ENCODE measurements at regions not wholly inside any gene's neighbourhood (a gene's known extent, or its start where the extent isn't known, plus 50 kb on each side); places are given as distances from the start of the nearest gene placed in this dataset.

DNA sequence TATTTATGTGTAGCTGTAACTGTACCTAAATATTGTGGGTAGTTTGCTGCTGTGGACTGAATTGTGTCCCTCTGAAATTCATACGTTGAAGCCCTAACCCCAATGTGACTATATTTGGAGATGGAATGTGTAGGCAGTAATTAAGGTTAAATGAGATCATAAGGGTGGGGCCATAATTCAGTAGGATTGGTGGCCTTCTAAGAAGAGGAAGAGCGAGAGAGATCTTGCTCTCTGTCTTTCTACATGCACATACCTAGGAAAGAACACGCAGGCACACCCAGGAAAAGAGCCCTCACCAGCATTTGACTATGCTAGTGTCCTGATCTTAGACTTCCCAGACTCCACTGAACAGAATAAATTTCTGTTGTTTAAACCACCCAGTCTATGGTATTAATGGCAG lies 67.6 kb upstream of the CFAP20DC start:
- no peaks in the 10 kb centered on the region for H3K27me3 ChIP-seq (ENCODE audit: control insufficient read depth in 5 of 5, insufficient read depth in 4 of 5, low read length in 5 of 5)
- H3K36me3 ChIP-seq (ENCODE audit: control insufficient read depth in 5 of 5, insufficient read depth in 5 of 5, low read length in 5 of 5), result no peaks in the 10 kb centered on the region
- H3K27ac ChIP-seq (ENCODE audit: low read depth, low read length), result no peak overlapping the region
- no peaks in the 10 kb centered on the region for H3K4me1 ChIP-seq (ENCODE audit: control insufficient read depth in 5 of 5, insufficient read depth in 5 of 5, low read length in 5 of 5)
- no peak overlapping the region for H3K4me3 ChIP-seq (ENCODE audit: low read depth in 1 of 5, low read length in 5 of 5)
- no peak overlapping the region for H3K9ac ChIP-seq (ENCODE audit: low read length in 5 of 5)
- no peaks in the 10 kb centered on the region for H3K9me3 ChIP-seq (ENCODE audit: control insufficient read depth in 5 of 5, low read length in 5 of 5)

DNA sequence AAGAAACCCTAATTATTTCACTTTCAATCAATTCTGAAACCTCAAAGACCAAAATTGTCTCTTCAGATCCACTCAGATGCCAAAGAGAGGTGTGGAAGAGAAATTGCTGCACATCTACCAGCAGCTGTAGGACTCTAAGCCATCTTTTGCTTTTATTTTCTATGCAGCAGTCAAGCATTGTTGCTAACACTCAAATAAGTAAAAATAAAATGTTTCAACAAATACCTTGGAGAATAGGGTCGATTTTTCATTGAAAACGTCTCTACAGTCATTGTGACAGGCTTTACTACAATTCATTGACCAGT lies 66.4 kb upstream of the CFAP20DC start:
- no peaks in the 10 kb centered on the region for H3K27me3 ChIP-seq (ENCODE audit: control insufficient read depth in 5 of 5, insufficient read depth in 4 of 5, low read length in 5 of 5)
- no peak overlapping the region for H3K9ac ChIP-seq (ENCODE audit: low read length in 5 of 5)
- H3K4me1 ChIP-seq (ENCODE audit: control insufficient read depth in 5 of 5, insufficient read depth in 5 of 5, low read length in 5 of 5), result no peaks in the 10 kb centered on the region
- H3K9me3 ChIP-seq (ENCODE audit: control insufficient read depth in 5 of 5, low read length in 5 of 5), result no peaks in the 10 kb centered on the region
- H3K36me3 ChIP-seq (ENCODE audit: control insufficient read depth in 5 of 5, insufficient read depth in 5 of 5, low read length in 5 of 5), result no peaks in the 10 kb centered on the region
- no peak overlapping the region for H3K4me3 ChIP-seq (ENCODE audit: low read depth in 1 of 5, low read length in 5 of 5)
- no peak overlapping the region for H3K27ac ChIP-seq (ENCODE audit: low read depth, low read length)

DNA sequence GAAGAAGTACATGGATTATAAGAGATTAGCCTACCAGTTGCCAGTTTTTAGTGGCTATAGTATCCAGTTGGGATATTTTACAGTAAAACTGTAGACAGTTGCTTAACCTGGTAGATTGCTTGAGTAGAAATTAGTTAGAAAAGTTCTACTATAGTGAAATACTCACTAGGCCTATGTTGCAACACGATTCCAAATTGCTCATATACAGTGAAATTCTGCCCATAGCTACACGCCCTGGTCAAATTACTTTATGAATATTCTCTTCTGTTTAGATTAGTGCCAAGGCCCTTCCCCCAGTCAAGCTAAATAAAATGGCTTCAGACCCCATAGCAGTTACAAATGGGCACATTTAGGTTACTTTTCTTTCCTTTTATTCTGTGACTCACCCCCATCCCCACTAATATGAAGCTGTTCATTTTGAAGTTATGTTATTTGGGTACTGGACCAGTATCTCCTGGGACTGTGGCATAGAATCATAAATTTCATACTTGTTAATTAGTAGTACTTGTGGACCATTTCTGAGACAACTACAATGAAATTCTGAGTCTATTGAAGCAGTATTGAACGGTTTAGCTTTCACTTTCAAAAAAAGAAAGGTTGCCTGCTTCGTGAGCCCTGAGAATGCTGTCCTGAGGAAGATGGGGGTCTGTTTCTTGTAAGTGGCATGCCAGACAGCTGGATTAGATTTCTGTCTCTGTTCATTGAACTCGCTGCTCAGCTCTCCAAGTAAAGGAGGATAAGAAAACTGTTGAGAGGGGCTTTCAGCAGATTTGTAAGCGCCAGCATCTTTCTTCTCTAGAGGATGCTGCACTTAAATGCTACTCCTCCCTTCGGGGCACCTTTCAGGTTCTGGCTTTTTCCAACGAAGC lies 65.8 kb upstream of the CFAP20DC start:
- Histone ChIP-seq H3K4me1 (ENCODE audit: control insufficient read depth in 5 of 5, insufficient read depth in 5 of 5, low read length in 5 of 5) (no peaks in the 10 kb centered on the region), H3K9ac (ENCODE audit: low read length in 5 of 5) (no peak overlapping the region), H3K36me3 (ENCODE audit: control insufficient read depth in 5 of 5, insufficient read depth in 5 of 5, low read length in 5 of 5) (no peaks in the 10 kb centered on the region), H3K4me3 (ENCODE audit: low read depth in 1 of 5, low read length in 5 of 5) (no peak overlapping the region), H3K27me3 (ENCODE audit: control insufficient read depth in 5 of 5, insufficient read depth in 4 of 5, low read length in 5 of 5) (no peaks in the 10 kb centered on the region), H3K9me3 (ENCODE audit: control insufficient read depth in 5 of 5, low read length in 5 of 5) (no peaks in the 10 kb centered on the region), H3K27ac (ENCODE audit: low read depth, low read length) (no peak overlapping the region)

- Histone ChIP-seq H3K36me3 (ENCODE audit: control insufficient read depth in 5 of 5, insufficient read depth in 5 of 5, low read length in 5 of 5) (no peaks in the 10 kb centered on the region), H3K27me3 (ENCODE audit: control insufficient read depth in 5 of 5, insufficient read depth in 4 of 5, low read length in 5 of 5) (no peaks in the 10 kb centered on the region), H3K4me3 (ENCODE audit: low read depth in 1 of 5, low read length in 5 of 5) (no peak overlapping the region), H3K9ac (ENCODE audit: low read length in 5 of 5) (no peak overlapping the region), H3K27ac (ENCODE audit: low read depth, low read length) (no peak overlapping the region), H3K9me3 (ENCODE audit: control insufficient read depth in 5 of 5, low read length in 5 of 5) (no peaks in the 10 kb centered on the region), H3K4me1 (ENCODE audit: control insufficient read depth in 5 of 5, insufficient read depth in 5 of 5, low read length in 5 of 5) (no peaks in the 10 kb centered on the region)
These were observed 58.3 kb upstream of the CFAP20DC start for GRCh38 chr3:59107856-59108815.

- H3K36me3 ChIP-seq (ENCODE audit: control insufficient read depth in 5 of 5, insufficient read depth in 5 of 5, low read length in 5 of 5), result no peaks in the 10 kb centered on the region
- no peak overlapping the region for H3K4me3 ChIP-seq (ENCODE audit: low read depth in 1 of 5, low read length in 5 of 5)
- H3K27ac ChIP-seq (ENCODE audit: low read depth, low read length), result no peak overlapping the region
- no peaks in the 10 kb centered on the region for H3K4me1 ChIP-seq (ENCODE audit: control insufficient read depth in 5 of 5, insufficient read depth in 5 of 5, low read length in 5 of 5)
- H3K9me3 ChIP-seq (ENCODE audit: control insufficient read depth in 5 of 5, low read length in 5 of 5), result no peaks in the 10 kb centered on the region
- no peak overlapping the region for H3K9ac ChIP-seq (ENCODE audit: low read length in 5 of 5)
- H3K27me3 ChIP-seq (ENCODE audit: control insufficient read depth in 5 of 5, insufficient read depth in 4 of 5, low read length in 5 of 5), result no peaks in the 10 kb centered on the region
These were observed 56.3 kb upstream of the CFAP20DC start for GRCh38 chr3:59106085-59106648.

GRCh38 chr3:59103552-59103951 lies 53.7 kb upstream of the CFAP20DC start:
- peaks cover 0 to 3% (median 0%) of the 10 kb centered on the region in 5 donors for H3K27me3 ChIP-seq (ENCODE audit: control insufficient read depth in 5 of 5, insufficient read depth in 4 of 5, low read length in 5 of 5)
- no peak overlapping the region for H3K9ac ChIP-seq (ENCODE audit: low read length in 5 of 5)
- H3K36me3 ChIP-seq (ENCODE audit: control insufficient read depth in 5 of 5, insufficient read depth in 5 of 5, low read length in 5 of 5), result no peaks in the 10 kb centered on the region
- no peaks in the 10 kb centered on the region for H3K4me1 ChIP-seq (ENCODE audit: control insufficient read depth in 5 of 5, insufficient read depth in 5 of 5, low read length in 5 of 5)
- no peaks in the 10 kb centered on the region for H3K9me3 ChIP-seq (ENCODE audit: control insufficient read depth in 5 of 5, low read length in 5 of 5)
- H3K27ac ChIP-seq (ENCODE audit: low read depth, low read length), result no peak overlapping the region
- H3K4me3 ChIP-seq (ENCODE audit: low read depth in 1 of 5, low read length in 5 of 5), result no peak overlapping the region

DNA sequence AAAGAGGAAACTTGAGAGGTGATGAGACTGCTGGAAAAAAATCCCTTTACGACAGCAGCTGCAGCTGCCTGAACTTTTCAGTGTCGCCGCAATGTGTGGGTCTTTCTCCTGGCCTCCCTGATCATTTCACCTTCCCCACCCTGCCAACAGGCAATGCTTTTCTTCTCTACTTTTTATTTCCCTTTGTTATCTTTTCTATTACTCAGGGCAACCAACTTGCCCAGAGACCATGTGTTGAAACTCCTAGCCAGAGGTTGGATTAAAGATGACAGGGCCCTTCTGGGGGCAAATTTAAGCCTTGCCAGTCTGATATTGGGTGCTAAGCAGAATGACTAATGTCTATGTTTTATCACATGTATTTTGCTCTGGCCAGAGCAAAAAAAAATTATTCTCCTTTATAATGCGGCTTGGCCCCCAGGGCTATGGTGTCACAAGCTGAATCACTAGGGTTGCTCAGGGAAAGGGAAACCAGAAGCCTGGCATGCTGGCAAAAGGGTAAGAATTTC lies 51.5 kb upstream of the CFAP20DC start:
- Histone ChIP-seq H3K9ac (ENCODE audit: low read length in 5 of 5) (no peak overlapping the region), H3K36me3 (ENCODE audit: control insufficient read depth in 5 of 5, insufficient read depth in 5 of 5, low read length in 5 of 5) (no peaks in the 10 kb centered on the region), H3K4me1 (ENCODE audit: control insufficient read depth in 5 of 5, insufficient read depth in 5 of 5, low read length in 5 of 5) (no peaks in the 10 kb centered on the region), H3K4me3 (ENCODE audit: low read depth in 1 of 5, low read length in 5 of 5) (no peak overlapping the region), H3K9me3 (ENCODE audit: control insufficient read depth in 5 of 5, low read length in 5 of 5) (peaks cover 0 to 2% (median 0%) of the 10 kb centered on the region in 5 donors), H3K27ac (ENCODE audit: low read depth, low read length) (no peak overlapping the region), H3K27me3 (ENCODE audit: control insufficient read depth in 5 of 5, insufficient read depth in 4 of 5, low read length in 5 of 5) (peaks cover 0 to 3% (median 0%) of the 10 kb centered on the region in 5 donors)
